Neural cell (in vitro differentiated cells): ENCODE measurements at regions not wholly inside any gene's neighbourhood (a gene's known extent, or its start where the extent isn't known, plus 50 kb on each side); places are given as distances from the start of the nearest gene placed in this dataset.

ENCODE experiments used
- H2AFZ ChIP-seq: fragments of 200-600, 300-800 bp; sonication (generic), shearing (Covaris generic); 2 replicates; pipeline ENCODE4 v1.6.0; 2014; ENCODE audit warnings: low read depth, mild to moderate bottlenecking, antibody characterized with exemption, low read length, moderate library complexity
- H3F3A ChIP-seq: fragments of 200-600 bp; shearing (Covaris generic); 2 replicates; pipeline ENCODE4 v1.6.1; 2016; ENCODE audit warnings: mild to moderate bottlenecking, moderate library complexity, mixed read lengths, antibody characterized with exemption, low read length; ENCODE audit not compliant: insufficient read depth, poor library complexity, severe bottlenecking
- H3K27ac ChIP-seq: fragments of 200-600, 300-800 bp; sonication (generic), shearing (Covaris generic); 2 replicates; pipeline ENCODE4 v1.5.1; 2014; ENCODE audit warnings: mild to moderate bottlenecking, low read length, moderate library complexity
- H3K27me3 ChIP-seq: fragments of 300-800, 200-600 bp; sonication (generic), shearing (Covaris generic); 2 replicates; pipeline ENCODE4 v1.6.0; 2014; ENCODE audit warnings: mild to moderate bottlenecking, low read depth, low read length, moderate library complexity; ENCODE audit not compliant: insufficient read depth
- H3K36me3 ChIP-seq: fragments of 300-800, 200-600 bp; sonication (generic), shearing (Covaris generic); 2 replicates; pipeline ENCODE4 v1.5.1; 2014; ENCODE audit warnings: mild to moderate bottlenecking, antibody characterized with exemption, low read length, moderate library complexity; ENCODE audit not compliant: insufficient read depth
- H3K4me2 ChIP-seq: fragments of 300-800, 200-600 bp; sonication (generic), shearing (Covaris generic); 2 replicates; pipeline ENCODE4 v1.6.0; 2014; ENCODE audit warnings: mild to moderate bottlenecking, low read length
- H3K4me3 ChIP-seq: fragments of 300-800, 200-600 bp; sonication (generic), shearing (Covaris generic); 2 replicates; pipeline ENCODE4 v1.5.1; 2014; ENCODE audit warnings: mild to moderate bottlenecking, low read length, moderate library complexity
- H3K79me2 ChIP-seq: fragments of 200-600 bp; shearing (Covaris generic); replicated peaks from 2 replicates; pipeline ENCODE4 v1.6.0; 2014; ENCODE audit warnings: mild to moderate bottlenecking, low read length, moderate library complexity; ENCODE audit not compliant: insufficient read depth
- H3K9ac ChIP-seq: fragments of 300-800, 200-600 bp; sonication (generic), shearing (Covaris generic); 2 replicates; pipeline ENCODE4 v1.6.1; 2016; ENCODE audit warnings: mild to moderate bottlenecking, low read length, mixed read lengths
- H3K9me2 ChIP-seq: fragments of 200-600 bp; shearing (Covaris generic); 2 replicates; pipeline ENCODE4 v1.6.1; 2016; ENCODE audit warnings: mild to moderate bottlenecking, low read length, mixed read lengths; ENCODE audit not compliant: insufficient read depth
- H3K9me3 ChIP-seq: fragments of 200-600, 300-800 bp; sonication (generic), shearing (Covaris generic); 2 replicates; pipeline ENCODE4 v1.6.1; 2016; ENCODE audit warnings: mild to moderate bottlenecking, mixed run types, low read length, moderate library complexity, mixed read lengths
- H4K20me1 ChIP-seq: fragments of 200-600 bp; shearing (Covaris generic); 2 replicates; pipeline ENCODE4 v1.6.1; 2016; ENCODE audit warnings: mild to moderate bottlenecking, mixed run types; ENCODE audit not compliant: insufficient read depth
- CTCF ChIP-seq: fragments of 450-650 bp; IDR thresholded peaks from 2 replicates; pipeline ENCODE4 v1.5.1; 2014; ENCODE audit warnings: antibody characterized with exemption, mild to moderate bottlenecking, moderate library complexity; ENCODE audit not compliant: poor library complexity, severe bottlenecking
- EP300 ChIP-seq: fragments of 450-650 bp; conservative IDR thresholded peaks from 2 replicates; pipeline ENCODE4 v1.6.1; 2014; ENCODE audit warnings: antibody characterized with exemption, mild to moderate bottlenecking, moderate library complexity; ENCODE audit not compliant: poor library complexity, severe bottlenecking
- EZH2 ChIP-seq: fragments of 200-600, 300-800 bp; shearing (Covaris generic), sonication (generic); IDR thresholded peaks from 2 replicates; pipeline ENCODE4 v1.6.1; 2014; ENCODE audit warnings: antibody characterized with exemption, low read length, borderline replicate concordance, mild to moderate bottlenecking; ENCODE audit not compliant: insufficient read depth, poor library complexity, severe bottlenecking
- MXI1 ChIP-seq: fragments of 450-650 bp; conservative IDR thresholded peaks from 2 replicates; pipeline ENCODE4 v1.6.1; 2014; ENCODE audit warnings: antibody characterized with exemption, mild to moderate bottlenecking; ENCODE audit not compliant: poor library complexity, severe bottlenecking
- POLR2AphosphoS5 ChIP-seq: IDR thresholded peaks from 2 replicates; pipeline ENCODE4 v1.6.1; 2012
- RAD21 ChIP-seq: fragments of 450-650 bp; conservative IDR thresholded peaks from 2 replicates; pipeline ENCODE4 v1.6.1; 2014; ENCODE audit warnings: antibody characterized with exemption, mild to moderate bottlenecking, moderate library complexity
- REST ChIP-seq: IDR thresholded peaks from 2 replicates; pipeline ENCODE4 v1.6.1; 2012; ENCODE audit warnings: borderline replicate concordance
- SMC3 ChIP-seq: fragments of 450-650 bp; conservative IDR thresholded peaks from 2 replicates; pipeline ENCODE4 v1.6.1; 2014; ENCODE audit warnings: antibody characterized with exemption, mild to moderate bottlenecking, moderate library complexity; ENCODE audit not compliant: poor library complexity

GRCh38 chr7:20931739-20932138 lies 145.1 kb upstream of the SP8 start:
- no peak overlapping the region for H3K4me2 ChIP-seq
- no peak for TF ChIP-seq REST
- no peak for TF ChIP-seq SMC3
- TF ChIP-seq EZH2, result no peak
- no peak for TF ChIP-seq EP300
- TF ChIP-seq POLR2AphosphoS5, result no peak
- no peak for TF ChIP-seq CTCF
- no peak overlapping the region for H3K4me3 ChIP-seq

GRCh38 chr7:20932785-20933527 lies 146.3 kb upstream of the SP8 start:
- Histone ChIP-seq H3K9me3 (no peaks in the 10 kb centered on the region), H3K79me2 (no peaks in the 10 kb centered on the region), H2AFZ (no peak overlapping the region), H3K9me2 (no peaks in the 10 kb centered on the region), H3K4me3 (peak overlapping the region; percentile 12), H3F3A (peaks cover 7% of the 10 kb centered on the region), H3K27ac (peak overlapping the region; percentile 62), H4K20me1 (no peaks in the 10 kb centered on the region), H3K9ac (no peak overlapping the region), H3K4me2 (peak overlapping the region; percentile 14), H3K27me3 (no peaks in the 10 kb centered on the region), H3K36me3 (no peaks in the 10 kb centered on the region)
- TF ChIP-seq POLR2AphosphoS5 (peak; percentile 82), EP300 (peak; percentile 95), MXI1 (no peak), EZH2 (no peak), RAD21 (peak; percentile 11), SMC3 (no peak), REST (peak; percentile 62)

More at GRCh38 chr7:20931739-20932138, 145.1 kb upstream of the SP8 start:
- Histone ChIP-seq H3K27ac (peak overlapping the region; percentile 3), H3K9ac (no peak overlapping the region), H3K27me3 (no peaks in the 10 kb centered on the region), H3K9me3 (no peaks in the 10 kb centered on the region), H3K79me2 (no peaks in the 10 kb centered on the region), H3F3A (peaks cover 7% of the 10 kb centered on the region), H2AFZ (no peak overlapping the region), H3K9me2 (no peaks in the 10 kb centered on the region), H3K36me3 (no peaks in the 10 kb centered on the region), H4K20me1 (no peaks in the 10 kb centered on the region)
